ENCODE measurements at regions not wholly inside any gene's neighbourhood (a gene's known extent, or its start where the extent isn't known, plus 50 kb on each side); places are given as distances from the start of the nearest gene placed in this dataset.

- no peak for TF ChIP-seq CTCF (IDR thresholded peaks at IDR 0.05; ENCODE audit: poor library complexity)
- TF ChIP-seq EZH2phosphoT487 (IDR thresholded peaks at IDR 0.05; ENCODE audit: low read depth, severe bottlenecking, unreplicated experiment), result no peak
- no peak for TF ChIP-seq EZH2 (IDR thresholded peaks at IDR 0.05; ENCODE audit: borderline replicate concordance)
Observed at GRCh38 chr6:80930376-80930775, 822.1 kb downstream of the TENT5A start.

All from hepatocyte (in vitro differentiated cells).